DOHH2 (cell line): ENCODE measurements at regions not wholly inside any gene's neighbourhood (a gene's known extent, or its start where the extent isn't known, plus 50 kb on each side); places are given as distances from the start of the nearest gene placed in this dataset.
"Not testable (repeated sequence)": the region's sequence is repeated elsewhere in the genome, so short reads cannot be mapped to it uniquely, and the experiment has no call there.

Experiments
- H3F3A ChIP-seq: fragments of 200-600 bp; sonication (generic), shearing (Covaris generic); 2 replicates; pipeline ENCODE4 v1.6.0; 2016; ENCODE audit warnings: antibody characterized with exemption, mild to moderate bottlenecking; ENCODE audit not compliant: control insufficient read depth, insufficient read depth
- H3K27ac ChIP-seq: fragments of 200-600 bp; sonication (generic); 2 replicates; pipeline ENCODE4 v1.5.1; 2014; ENCODE audit warnings: low read depth, mild to moderate bottlenecking, low read length, moderate library complexity
- H3K27me3 ChIP-seq: fragments of 200-600 bp; sonication (generic); 2 replicates; pipeline ENCODE4 v1.6.1; 2014; ENCODE audit warnings: mild to moderate bottlenecking, low read length, mixed read lengths; ENCODE audit not compliant: control insufficient read depth
- H3K36me3 ChIP-seq: fragments of 200-600 bp; sonication (generic); 2 replicates; pipeline ENCODE4 v1.6.1; 2014; ENCODE audit warnings: mild to moderate bottlenecking, low read length, moderate library complexity, mixed read lengths; ENCODE audit not compliant: control insufficient read depth
- H3K4me1 ChIP-seq: fragments of 200-600 bp; sonication (generic); 2 replicates; pipeline ENCODE4 v1.6.1; 2014; ENCODE audit warnings: mild to moderate bottlenecking, low read length, mixed read lengths; ENCODE audit not compliant: control insufficient read depth
- H3K4me2 ChIP-seq: fragments of 200-600 bp; sonication (generic); 2 replicates; pipeline ENCODE4 v1.6.0; 2014; ENCODE audit warnings: mild to moderate bottlenecking, low read length, moderate library complexity
- H3K4me3 ChIP-seq: fragments of 200-600 bp; sonication (generic); 2 replicates; pipeline ENCODE4 v1.5.1; 2014; ENCODE audit warnings: mild to moderate bottlenecking, low read length, mixed read lengths
- H3K79me2 ChIP-seq: fragments of 200-600 bp; sonication (generic); 2 replicates; pipeline ENCODE4 v1.6.1; 2014; ENCODE audit warnings: mild to moderate bottlenecking, low read length, mixed read lengths; ENCODE audit not compliant: control insufficient read depth
- H3K9me2 ChIP-seq: fragments of 200-600 bp; sonication (generic); replicated peaks from 2 replicates; pipeline ENCODE4 v1.6.1; 2014; ENCODE audit warnings: mild to moderate bottlenecking, low read length, mixed read lengths; ENCODE audit not compliant: control insufficient read depth
- H3K9me3 ChIP-seq: fragments of 200-600 bp; sonication (generic); 2 replicates; pipeline ENCODE4 v1.6.1; 2014; ENCODE audit warnings: antibody characterized with exemption, low read length, mixed read lengths; ENCODE audit not compliant: control insufficient read depth, insufficient read depth
- H4K20me1 ChIP-seq: fragments of 200-600 bp; sonication (generic); 2 replicates; pipeline ENCODE4 v1.6.0; 2014; ENCODE audit warnings: low read depth, mild to moderate bottlenecking, antibody characterized with exemption, low read length, moderate library complexity; ENCODE audit not compliant: control insufficient read depth, insufficient read depth
- CTCF ChIP-seq: fragments of 200-600 bp; sonication (generic); IDR thresholded peaks from one replicate; pipeline ENCODE4 v1.5.1; 2014; ENCODE audit warnings: antibody characterized with exemption, mild to moderate bottlenecking, low read depth, low read length; ENCODE audit not compliant: poor library complexity, severe bottlenecking
- EZH2phosphoT487 ChIP-seq: fragments of 200-600 bp; sonication (generic); IDR thresholded peaks from 2 replicates; pipeline ENCODE4 v1.6.1; 2017; ENCODE audit warnings: borderline replicate concordance, mild to moderate bottlenecking, antibody characterized with exemption, low read length, moderate library complexity, mixed read lengths

GRCh38 chr13:18643644-18644172 is 537.9 kb downstream of the TUBA3C start:
- H3K9me3 ChIP-seq, H3K9me2 ChIP-seq, H3K27ac ChIP-seq, H3K4me1 ChIP-seq, H3K36me3 ChIP-seq, H3K4me2 ChIP-seq, H3K27me3 ChIP-seq, H3K79me2 ChIP-seq, H4K20me1 ChIP-seq, H3F3A ChIP-seq, H3K4me3 ChIP-seq: not testable (repeated sequence)
- peak; percentile 23 for TF ChIP-seq CTCF

GRCh38 chr13:18628928-18629327 is 552.7 kb downstream of the TUBA3C start:
- H3K4me1 ChIP-seq, H3K9me3 ChIP-seq, H3K4me3 ChIP-seq, H3K36me3 ChIP-seq, H3K4me2 ChIP-seq, H3K9me2 ChIP-seq, H4K20me1 ChIP-seq, H3K79me2 ChIP-seq, H3K27me3 ChIP-seq, H3K27ac ChIP-seq, H3F3A ChIP-seq: not testable (repeated sequence)

GRCh38 chr13:18628428-18628827 is 553.2 kb downstream of the TUBA3C start:
- Histone ChIP-seq H3K79me2 (no peaks in the 10 kb centered on the region), H3K4me2 (no peak overlapping the region), H3K4me1 (no peaks in the 10 kb centered on the region), H3K9me2 (no peaks in the 10 kb centered on the region), H4K20me1 (no peaks in the 10 kb centered on the region), H3K27ac (no peak overlapping the region), H3K27me3 (no peaks in the 10 kb centered on the region), H3K9me3 (no peaks in the 10 kb centered on the region), H3K36me3 (no peaks in the 10 kb centered on the region), H3F3A (no peaks in the 10 kb centered on the region), H3K4me3 (no peak overlapping the region)
- TF ChIP-seq CTCF: no peak
- TF ChIP-seq EZH2phosphoT487: no peak

GRCh38 chr13:18624061-18624460 is 557.6 kb downstream of the TUBA3C start:
- H3K9me3 ChIP-seq, H3K27ac ChIP-seq, H3F3A ChIP-seq, H3K27me3 ChIP-seq, H3K36me3 ChIP-seq, H3K79me2 ChIP-seq, H3K4me3 ChIP-seq, H3K9me2 ChIP-seq, H4K20me1 ChIP-seq, H3K4me1 ChIP-seq, H3K4me2 ChIP-seq: not testable (repeated sequence)

GRCh38 chr13:18618442-18618841 is 563.2 kb downstream of the TUBA3C start:
- not testable (repeated sequence) for H3F3A ChIP-seq, H3K27ac ChIP-seq, H3K4me2 ChIP-seq, H3K4me1 ChIP-seq, H3K4me3 ChIP-seq, H3K9me2 ChIP-seq, H3K36me3 ChIP-seq, H3K9me3 ChIP-seq, H4K20me1 ChIP-seq, H3K79me2 ChIP-seq, H3K27me3 ChIP-seq

GRCh38 chr13:18610476-18610875 is 571.1 kb downstream of the TUBA3C start:
- H3F3A ChIP-seq, H3K27me3 ChIP-seq, H3K27ac ChIP-seq, H3K4me3 ChIP-seq, H4K20me1 ChIP-seq, H3K4me2 ChIP-seq, H3K79me2 ChIP-seq, H3K4me1 ChIP-seq, H3K36me3 ChIP-seq, H3K9me3 ChIP-seq, H3K9me2 ChIP-seq: not testable (repeated sequence)

- H3K27ac ChIP-seq, H3K79me2 ChIP-seq: not testable (repeated sequence)
These were observed 572.3 kb downstream of the TUBA3C start for GRCh38 chr13:18609371-18609770.

More at GRCh38 chr13:18609371-18609770, 572.3 kb downstream of the TUBA3C start:
- H3K36me3 ChIP-seq, H3K4me3 ChIP-seq, H4K20me1 ChIP-seq, H3K4me2 ChIP-seq, H3K9me2 ChIP-seq, H3K4me1 ChIP-seq, H3K27me3 ChIP-seq, H3K9me3 ChIP-seq, H3F3A ChIP-seq: not testable (repeated sequence)
